ENCODE measurements at regions not wholly inside any gene's neighbourhood (a gene's known extent, or its start where the extent isn't known, plus 50 kb on each side); places are given as distances from the start of the nearest gene placed in this dataset.
"Not testable (repeated sequence)": the region's sequence is repeated elsewhere in the genome, so short reads cannot be mapped to it uniquely, and the experiment has no call there.

- intact Hi-C loops (cut with DNase I); DNase-seq: not testable (repeated sequence)
Observed at GRCh38 chr6:26720663-26721218, 61.2 kb upstream of the ZNF322 start.

GRCh38 chr6:26730019-26730766, 70.6 kb upstream of the ZNF322 start:
- DNase-seq; intact Hi-C loops (cut with DNase I): not testable (repeated sequence)

DNA sequence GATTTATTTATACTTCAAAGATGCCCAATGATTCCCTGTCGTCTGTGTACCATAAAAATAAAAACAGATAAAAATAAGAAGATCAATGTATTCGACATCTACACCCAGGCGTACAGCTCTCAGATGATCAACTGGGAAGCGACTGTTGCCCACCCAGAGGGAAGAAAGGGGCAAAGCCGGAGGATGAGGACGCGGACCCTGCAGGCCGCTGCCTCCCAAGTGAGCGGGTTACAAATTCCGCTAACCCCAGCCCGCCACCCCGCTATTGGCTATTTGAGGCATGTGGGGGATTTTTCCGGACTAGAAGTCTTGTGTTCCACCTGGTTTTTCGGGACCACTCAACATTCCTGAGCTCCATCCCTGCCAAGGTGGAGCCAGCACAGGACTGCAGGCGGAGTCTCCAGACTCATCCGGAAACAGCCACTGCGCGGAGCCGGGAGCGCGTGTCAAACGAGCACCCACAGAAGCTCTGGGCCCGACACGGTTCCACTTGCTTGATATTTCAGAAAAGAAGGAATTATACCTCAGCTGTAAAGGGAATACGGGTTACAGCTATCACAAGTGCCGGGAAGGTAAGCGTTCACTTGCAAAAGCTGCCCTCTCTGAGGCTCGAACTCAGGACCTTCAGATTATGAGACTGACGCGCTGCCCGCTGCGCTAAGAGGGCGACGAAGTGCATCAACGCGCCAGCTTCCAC, 75.4 kb upstream of the ZNF322 start:
- intact Hi-C loops (cut with DNase I); DNase-seq: not testable (repeated sequence)

GRCh38 chr6:26739811-26740210, 80.3 kb upstream of the ZNF322 start:
- intact Hi-C loops (cut with DNase I) = no loop called here
- DNase-seq = no peak

- intact Hi-C loops (cut with DNase I) = no loop called here
- DNase-seq = no peak
Observed at GRCh38 chr6:26743157-26743821, 83.7 kb upstream of the ZNF322 start.

DNA sequence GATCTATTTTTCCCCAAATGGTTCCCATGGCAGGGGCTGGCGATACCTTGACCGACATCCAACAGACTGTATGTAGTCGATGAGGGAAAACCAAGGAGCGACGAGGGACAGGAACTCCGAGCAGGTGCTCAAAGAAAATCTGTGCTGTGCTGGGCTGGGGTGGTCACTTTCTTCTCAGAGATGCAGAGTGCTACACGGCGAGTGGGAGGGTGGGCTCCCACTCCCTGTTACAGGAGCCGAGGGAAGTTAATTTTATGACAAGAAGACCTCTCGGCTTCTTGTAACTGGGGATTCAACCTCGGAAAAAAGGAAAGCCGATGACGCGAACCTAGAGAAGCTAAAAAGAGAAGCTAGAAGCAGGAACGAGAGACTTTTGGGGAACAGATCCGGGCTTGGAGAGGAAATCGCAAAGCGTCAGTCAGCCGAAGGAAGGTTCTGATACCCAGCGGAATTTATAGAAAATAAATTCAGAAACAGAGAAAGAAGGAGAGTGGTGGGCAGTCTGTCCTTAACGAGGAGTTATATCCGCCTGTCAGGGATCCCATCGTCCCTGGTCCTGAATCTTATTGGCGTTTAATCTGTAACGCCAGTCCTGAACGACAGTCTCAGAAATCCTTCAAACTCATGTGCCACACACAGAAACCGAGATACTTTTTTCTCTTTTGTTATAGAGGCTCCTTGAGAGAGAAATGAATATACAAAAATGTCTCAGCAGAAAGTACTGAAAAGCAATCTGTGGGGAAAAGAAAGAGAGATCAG, 84.6 kb upstream of the ZNF322 start:
- intact Hi-C loops (cut with DNase I) = no loop called here
- DNase-seq = no peak

GRCh38 chr6:26744837-26745282, 85.3 kb upstream of the ZNF322 start:
- intact Hi-C loops (cut with DNase I) = not testable (repeated sequence)

GRCh38 chr6:26745964-26746363, 86.4 kb upstream of the ZNF322 start:
- DNase-seq; intact Hi-C loops (cut with DNase I): not testable (repeated sequence)

More at GRCh38 chr6:26744837-26745282, 85.3 kb upstream of the ZNF322 start:
- not testable (repeated sequence) for DNase-seq

- intact Hi-C loops (cut with DNase I); DNase-seq: not testable (repeated sequence)
Observed at GRCh38 chr6:26749126-26749758, 89.7 kb upstream of the ZNF322 start.

- DNase-seq; intact Hi-C loops (cut with DNase I): not testable (repeated sequence)
Observed at GRCh38 chr6:26749759-26750126, 90.2 kb upstream of the ZNF322 start.

DNA sequence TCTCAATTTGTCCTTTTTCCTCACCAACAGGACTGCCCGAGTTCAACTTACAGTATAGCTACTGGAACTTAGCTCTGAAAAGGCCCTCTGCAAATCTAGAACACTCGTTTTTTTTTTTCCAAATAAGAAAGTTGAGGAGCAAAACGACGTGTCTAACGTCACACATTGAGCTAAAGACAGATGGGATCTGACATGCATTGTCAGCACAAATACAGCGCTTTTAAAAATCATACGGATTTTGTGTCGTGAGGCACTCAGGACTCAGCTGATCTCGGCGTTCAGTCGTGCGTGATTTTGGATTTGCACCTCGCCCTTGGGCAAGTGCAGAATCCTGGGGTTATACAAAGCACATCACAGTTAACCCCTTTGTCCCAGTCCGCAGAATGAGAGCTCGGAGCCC, 94.7 kb upstream of the ZNF322 start:
- intact Hi-C loops (cut with DNase I) = no loop called here
- no peak for DNase-seq

GRCh38 chr6:26754801-26755200, 95.3 kb upstream of the ZNF322 start:
- intact Hi-C loops (cut with DNase I); DNase-seq: not testable (repeated sequence)

GRCh38 chr6:26756067-26756805, 96.7 kb upstream of the ZNF322 start:
- intact Hi-C loops (cut with DNase I); DNase-seq: not testable (repeated sequence)

DNA sequence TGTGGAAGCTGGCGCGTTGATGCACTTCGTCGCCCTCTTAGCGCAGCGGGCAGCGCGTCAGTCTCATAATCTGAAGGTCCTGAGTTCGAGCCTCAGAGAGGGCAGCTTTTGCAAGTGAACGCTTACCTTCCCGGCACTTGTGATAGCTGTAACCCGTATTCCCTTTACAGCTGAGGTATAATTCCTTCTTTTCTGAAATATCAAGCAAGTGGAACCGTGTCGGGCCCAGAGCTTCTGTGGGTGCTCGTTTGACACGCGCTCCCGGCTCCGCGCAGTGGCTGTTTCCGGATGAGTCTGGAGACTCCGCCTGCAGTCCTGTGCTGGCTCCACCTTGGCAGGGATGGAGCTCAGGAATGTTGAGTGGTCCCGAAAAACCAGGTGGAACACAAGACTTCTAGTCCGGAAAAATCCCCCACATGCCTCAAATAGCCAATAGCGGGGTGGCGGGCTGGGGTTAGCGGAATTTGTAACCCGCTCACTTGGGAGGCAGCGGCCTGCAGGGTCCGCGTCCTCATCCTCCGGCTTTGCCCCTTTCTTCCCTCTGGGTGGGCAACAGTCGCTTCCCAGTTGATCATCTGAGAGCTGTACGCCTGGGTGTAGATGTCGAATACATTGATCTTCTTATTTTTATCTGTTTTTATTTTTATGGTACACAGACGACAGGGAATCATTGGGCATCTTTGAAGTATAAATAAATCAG, 106.8 kb upstream of the ZNF322 start:
- intact Hi-C loops (cut with DNase I); DNase-seq: not testable (repeated sequence)

GRCh38 chr6:26770941-26771666, 111.6 kb upstream of the ZNF322 start:
- intact Hi-C loops (cut with DNase I) = not testable (repeated sequence)

GRCh38 chr6:26773414-26773813, 113.9 kb upstream of the ZNF322 start:
- intact Hi-C loops (cut with DNase I); DNase-seq: not testable (repeated sequence)

More at GRCh38 chr6:26770941-26771666, 111.6 kb upstream of the ZNF322 start:
- DNase-seq = not testable (repeated sequence)

Data from head of caudate nucleus (tissue), 42 donors.